Esophagus muscularis mucosa (tissue), 4 donors: ENCODE measurements at regions not wholly inside any gene's neighbourhood (a gene's known extent, or its start where the extent isn't known, plus 50 kb on each side); places are given as distances from the start of the nearest gene placed in this dataset.

Source experiments
- DNase-seq: peaks from one replicate; pipeline ENCODE4 v3.0.0-alpha.2; 2017; ENCODE audit errors: extremely low spot score
- H3K27ac ChIP-seq, 4 donors: fragments of 200-600 bp; sonication (generic); replicated peaks in 1 of 4; 1 replicate in 3 of 4; 2 replicates in 1 of 4; pipeline ENCODE4 v1.5.1; 2016 to 2019; ENCODE audit warnings: mild to moderate bottlenecking in 1 of 4
- H3K27me3 ChIP-seq, 4 donors: fragments of 200-600 bp; sonication (generic); one replicate each; pipeline versions ENCODE4 v1.5.1 to v1.6.0; 2016 to 2019
- H3K36me3 ChIP-seq, 4 donors: fragments of 200-600 bp; sonication (generic); one replicate each; pipeline ENCODE4 v1.5.1; 2016 to 2019
- H3K4me1 ChIP-seq, 4 donors: fragments of 200-600 bp; sonication (generic); one replicate each; pipeline ENCODE4 v1.5.1; 2016 to 2019
- H3K4me3 ChIP-seq, 4 donors: fragments of 200-600 bp; sonication (generic); 1 replicate in 2 of 4; 2 replicates in 2 of 4; pipeline ENCODE4 v1.5.1; 2016 to 2019; ENCODE audit warnings: mild to moderate bottlenecking in 4 of 4, moderate library complexity in 1 of 4
- H3K9me3 ChIP-seq, 4 donors: fragments of 200-600 bp; sonication (generic); 1 replicate in 3 of 4; 2 replicates in 1 of 4; pipeline ENCODE4 v1.5.1; 2016 to 2019
- EP300 ChIP-seq: sonication (generic); formaldehyde crosslinking; IDR thresholded peaks from one replicate; pipeline ENCODE4 v1.6.1; 2017; ENCODE audit warnings: antibody characterized with exemption
- POLR2A ChIP-seq: fragments of 450-650 bp; IDR thresholded peaks from one replicate; pipeline ENCODE4 v1.6.1; 2017; ENCODE audit warnings: antibody characterized with exemption, moderate library complexity, mild to moderate bottlenecking, low read depth
- POLR2AphosphoS5 ChIP-seq, 2 donors: sonication (generic); formaldehyde crosslinking; IDR thresholded peaks; one replicate each; pipeline ENCODE4 v1.6.1; 2017; ENCODE audit warnings: antibody characterized with exemption in 2 of 2
- WGBS: methylation state at CpG from one replicate; pipeline ENCODE4 v1.1.5; 2018; 5-methylcytosine and 5-hydroxymethylcytosine counted together
- intact Hi-C: fragments of 100-400 bp; cut with DNase I; formaldehyde crosslinking; loops from one replicate; pipeline ENCODE4 v1.15.1; 2023
- TF ChIP-seq, protein P1 (sequence below), 3 experiments: fragments of 200-600 bp in 2 of 3; fragments of 450-650 bp in 1 of 3; sonication (generic) in 2 of 3; IDR thresholded peaks; one replicate each; pipeline ENCODE4 v1.5.1; 2017 to 2019; ENCODE audit warnings: antibody characterized with exemption in 3 of 3, mild to moderate bottlenecking in 2 of 3, moderate library complexity in 1 of 3

DNA sequence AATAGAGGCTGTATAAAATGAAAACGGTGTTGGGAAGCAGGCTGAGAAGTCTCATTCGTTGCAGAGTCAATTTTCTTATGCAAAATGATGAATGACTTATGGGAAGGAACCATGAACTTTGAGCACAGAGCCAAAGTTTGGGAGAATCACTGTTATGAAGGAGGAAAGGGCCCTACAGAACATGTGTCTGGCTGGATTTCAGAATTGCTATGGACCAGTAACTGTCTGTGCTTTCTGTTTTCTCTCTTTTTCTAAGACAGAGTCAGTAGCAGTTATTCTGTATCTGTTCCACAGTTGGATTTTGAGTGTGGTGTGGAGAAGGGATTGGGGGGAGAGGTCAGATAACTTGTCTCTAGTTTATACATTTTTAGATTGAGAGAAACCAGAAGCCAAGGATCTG is 265.0 kb upstream of the HS3ST1 start:
- peaks cover 0 to 3% (median 0%) of the 10 kb centered on the region in 4 donors for H3K4me1 ChIP-seq
- H3K4me3 ChIP-seq, result no peak overlapping the region
- intact Hi-C loops, result no loop called here
- no peak overlapping the region for H3K27ac ChIP-seq
- 78% methylated on average over 2 of the region's 2 CpGs for WGBS
- no peaks in the 10 kb centered on the region for H3K36me3 ChIP-seq
- no peaks in the 10 kb centered on the region for H3K27me3 ChIP-seq
- TF ChIP-seq EP300 (no peak), POLR2AphosphoS5 (IDR thresholded peaks at IDR 0.05) (no peak), POLR2A (no peak)
- TF ChIP-seq, protein P1, sequence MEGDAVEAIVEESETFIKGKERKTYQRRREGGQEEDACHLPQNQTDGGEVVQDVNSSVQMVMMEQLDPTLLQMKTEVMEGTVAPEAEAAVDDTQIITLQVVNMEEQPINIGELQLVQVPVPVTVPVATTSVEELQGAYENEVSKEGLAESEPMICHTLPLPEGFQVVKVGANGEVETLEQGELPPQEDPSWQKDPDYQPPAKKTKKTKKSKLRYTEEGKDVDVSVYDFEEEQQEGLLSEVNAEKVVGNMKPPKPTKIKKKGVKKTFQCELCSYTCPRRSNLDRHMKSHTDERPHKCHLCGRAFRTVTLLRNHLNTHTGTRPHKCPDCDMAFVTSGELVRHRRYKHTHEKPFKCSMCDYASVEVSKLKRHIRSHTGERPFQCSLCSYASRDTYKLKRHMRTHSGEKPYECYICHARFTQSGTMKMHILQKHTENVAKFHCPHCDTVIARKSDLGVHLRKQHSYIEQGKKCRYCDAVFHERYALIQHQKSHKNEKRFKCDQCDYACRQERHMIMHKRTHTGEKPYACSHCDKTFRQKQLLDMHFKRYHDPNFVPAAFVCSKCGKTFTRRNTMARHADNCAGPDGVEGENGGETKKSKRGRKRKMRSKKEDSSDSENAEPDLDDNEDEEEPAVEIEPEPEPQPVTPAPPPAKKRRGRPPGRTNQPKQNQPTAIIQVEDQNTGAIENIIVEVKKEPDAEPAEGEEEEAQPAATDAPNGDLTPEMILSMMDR (IDR thresholded peaks at IDR 0.05), result no peak
- H3K9me3 ChIP-seq, result peaks cover 0 to 11% (median 4%) of the 10 kb centered on the region in 4 donors
- no peak for DNase-seq

DNA sequence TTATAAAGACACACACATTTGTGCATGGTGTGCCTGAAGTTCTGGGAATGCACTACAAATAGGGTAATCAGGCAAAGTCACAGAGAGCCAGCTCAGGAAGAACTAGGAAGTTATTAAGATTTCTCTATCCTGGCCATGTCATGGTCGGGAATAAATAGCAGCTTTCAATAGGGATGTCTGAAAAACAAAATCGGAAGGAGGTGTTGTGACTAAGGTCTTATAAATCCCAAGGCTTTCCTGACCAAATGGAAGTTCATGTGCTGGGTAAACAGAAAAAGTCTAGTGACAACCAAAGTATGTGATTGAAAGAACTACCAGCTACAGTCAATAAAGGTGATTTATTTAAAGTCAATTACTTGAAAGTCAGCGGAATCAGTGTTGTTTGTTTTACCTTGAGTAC is 262.5 kb upstream of the HS3ST1 start:
- Histone ChIP-seq H3K36me3 (no peaks in the 10 kb centered on the region), H3K27me3 (no peaks in the 10 kb centered on the region), H3K9me3 (peaks cover 0 to 11% (median 4%) of the 10 kb centered on the region in 4 donors), H3K27ac (no peak overlapping the region), H3K4me1 (no peaks in the 10 kb centered on the region), H3K4me3 (no peak overlapping the region)
- no peak for DNase-seq
- 75% methylated on average over 3 of the region's 3 CpGs for WGBS
- TF ChIP-seq POLR2AphosphoS5 (IDR thresholded peaks at IDR 0.05) (no peak), EP300 (no peak)
- intact Hi-C loops, result no loop called here

DNA sequence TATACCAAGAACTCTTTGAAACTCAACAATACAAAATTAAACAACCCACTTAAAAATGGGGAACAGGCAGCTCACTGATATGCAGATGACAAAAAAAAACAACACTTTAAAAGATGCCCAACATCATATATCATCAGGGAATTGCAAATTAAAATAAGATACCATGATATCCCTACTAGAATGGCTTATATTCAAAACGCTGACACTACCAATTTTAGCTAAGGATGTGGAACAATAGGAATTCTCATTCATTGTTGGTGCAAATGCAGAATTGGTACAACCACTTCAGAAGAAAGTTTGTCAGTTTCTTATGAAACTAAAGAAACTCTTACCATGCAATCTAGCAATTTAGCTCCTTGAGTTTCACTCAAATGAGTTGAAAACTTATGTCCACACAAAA is 259.0 kb upstream of the HS3ST1 start:
- TF ChIP-seq, protein P1 (IDR thresholded peaks at IDR 0.05), result no peak
- TF ChIP-seq POLR2AphosphoS5 (IDR thresholded peaks at IDR 0.05) (no peak), POLR2A (no peak), EP300 (no peak)
- intact Hi-C loops, result no loop called here
- H3K4me1 ChIP-seq, result no peaks in the 10 kb centered on the region
- H3K36me3 ChIP-seq, result no peaks in the 10 kb centered on the region
- H3K27ac ChIP-seq, result no peak overlapping the region
- H3K9me3 ChIP-seq, result no peaks in the 10 kb centered on the region
- no peak overlapping the region for H3K4me3 ChIP-seq
- 83% methylated on average over 1 of the region's 1 CpG for WGBS
- no peaks in the 10 kb centered on the region for H3K27me3 ChIP-seq
- no peak for DNase-seq

DNA sequence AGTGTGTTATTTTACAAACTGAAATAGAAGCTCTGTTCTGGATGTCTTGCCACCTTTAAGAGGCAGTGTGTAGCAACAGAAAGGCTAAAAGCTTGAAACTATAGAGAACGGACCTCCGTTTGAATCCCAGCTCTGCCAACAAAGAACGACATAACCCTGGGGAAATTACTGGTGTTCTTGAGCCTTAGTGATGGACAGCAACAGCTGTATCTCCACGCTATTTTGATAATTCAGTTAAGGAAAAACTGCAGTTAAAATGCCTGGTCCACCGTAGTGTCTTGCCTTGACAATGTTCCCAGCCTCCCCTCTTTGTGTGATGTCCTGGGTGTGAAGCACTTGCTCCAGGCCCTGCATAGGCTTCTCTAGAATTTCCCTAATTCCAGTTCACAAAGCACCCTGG is 256.8 kb upstream of the HS3ST1 start:
- no peaks in the 10 kb centered on the region for H3K9me3 ChIP-seq
- H3K4me3 ChIP-seq, result no peak overlapping the region
- WGBS, result 83% methylated on average over 5 of the region's 5 CpGs
- no peak for DNase-seq
- H3K4me1 ChIP-seq, result no peaks in the 10 kb centered on the region
- no peak overlapping the region for H3K27ac ChIP-seq
- no peaks in the 10 kb centered on the region for H3K36me3 ChIP-seq
- H3K27me3 ChIP-seq, result no peaks in the 10 kb centered on the region
- no peak for TF ChIP-seq POLR2A
- TF ChIP-seq, protein P1 (IDR thresholded peaks at IDR 0.05), result no peak
- intact Hi-C loops, result no loop called here

DNA sequence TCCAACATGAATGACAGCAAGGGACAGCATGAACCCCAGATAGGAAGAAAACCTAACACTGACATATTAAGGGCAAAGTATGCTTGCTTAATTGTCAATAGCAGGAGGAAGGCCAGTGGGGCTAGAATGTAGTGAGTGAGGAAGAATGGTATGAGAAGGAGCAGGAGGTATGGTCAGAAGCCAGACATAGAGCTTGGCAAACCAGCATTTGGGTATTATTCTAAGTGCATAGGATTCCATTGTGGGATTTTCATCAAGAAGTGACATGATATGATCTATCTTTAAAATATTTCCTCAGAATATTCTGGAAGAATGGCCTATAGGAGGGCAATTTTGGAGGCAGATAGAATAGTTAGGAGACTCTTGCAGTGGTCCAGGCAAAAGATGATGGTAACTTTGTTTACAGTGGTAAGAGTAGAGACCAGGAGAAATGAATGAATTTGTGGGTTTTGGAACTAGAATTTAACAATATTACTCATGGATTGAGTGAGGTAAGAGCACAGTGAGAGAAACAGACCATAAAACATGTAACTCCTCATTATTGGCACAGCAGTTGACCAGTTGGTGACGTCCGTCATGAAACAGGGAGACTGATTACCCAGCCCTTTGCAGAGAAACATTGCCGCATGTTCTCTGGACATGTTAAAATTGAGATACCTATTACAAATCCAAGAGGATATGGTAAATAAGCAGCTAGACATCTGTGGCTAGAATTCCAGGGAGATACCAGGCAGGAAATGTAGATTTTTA is 246.5 kb upstream of the HS3ST1 start:
- intact Hi-C loops, result no loop called here
- Histone ChIP-seq H3K4me1 (no peaks in the 10 kb centered on the region), H3K36me3 (no peaks in the 10 kb centered on the region), H3K4me3 (no peak overlapping the region), H3K27me3 (no peaks in the 10 kb centered on the region), H3K27ac (no peak overlapping the region), H3K9me3 (no peaks in the 10 kb centered on the region)
- WGBS, result 84% methylated on average over 3 of the region's 3 CpGs
- no peak for DNase-seq
- TF ChIP-seq EP300, result no peak
- TF ChIP-seq POLR2AphosphoS5 (IDR thresholded peaks at IDR 0.05), result no peak
- no peak for TF ChIP-seq POLR2A
- TF ChIP-seq, protein P1 (IDR thresholded peaks at IDR 0.05), result no peak
